ENCODE measurements at regions not wholly inside any gene's neighbourhood (a gene's known extent, or its start where the extent isn't known, plus 50 kb on each side); places are given as distances from the start of the nearest gene placed in this dataset.

DNA sequence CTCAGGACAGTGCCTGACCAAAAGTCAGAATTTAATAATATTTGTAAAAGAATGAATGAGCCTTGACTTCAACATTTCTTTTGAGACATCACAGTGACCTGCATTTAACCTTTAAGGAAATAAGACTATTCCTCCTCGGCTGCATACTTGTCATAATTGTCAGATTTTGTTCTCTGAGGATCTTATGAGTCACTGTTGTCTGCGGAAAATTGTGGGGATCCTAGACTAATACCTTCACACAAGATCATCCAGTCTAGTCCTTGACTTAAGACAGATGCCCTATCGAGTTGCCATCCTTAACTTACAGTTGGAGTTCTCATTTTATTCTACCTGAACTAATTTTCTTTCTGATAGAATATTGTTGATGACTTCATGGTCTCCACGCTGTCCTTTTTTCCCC is 198.4 kb downstream of the DLEU7 start:
- DNase-seq: no peak
- no peaks in the 10 kb centered on the region for H3K9me3 Mint-ChIP-seq
- ChIA-PET POLR2A (no interaction called here), CTCF (no interaction called here)
- no peaks in the 10 kb centered on the region for H3K4me1 Mint-ChIP-seq (ENCODE audit: low read depth)
- no peaks in the 10 kb centered on the region for H3K27me3 Mint-ChIP-seq
- no peak overlapping the region for H3K27ac Mint-ChIP-seq
- TF ChIP-seq, protein P1, sequence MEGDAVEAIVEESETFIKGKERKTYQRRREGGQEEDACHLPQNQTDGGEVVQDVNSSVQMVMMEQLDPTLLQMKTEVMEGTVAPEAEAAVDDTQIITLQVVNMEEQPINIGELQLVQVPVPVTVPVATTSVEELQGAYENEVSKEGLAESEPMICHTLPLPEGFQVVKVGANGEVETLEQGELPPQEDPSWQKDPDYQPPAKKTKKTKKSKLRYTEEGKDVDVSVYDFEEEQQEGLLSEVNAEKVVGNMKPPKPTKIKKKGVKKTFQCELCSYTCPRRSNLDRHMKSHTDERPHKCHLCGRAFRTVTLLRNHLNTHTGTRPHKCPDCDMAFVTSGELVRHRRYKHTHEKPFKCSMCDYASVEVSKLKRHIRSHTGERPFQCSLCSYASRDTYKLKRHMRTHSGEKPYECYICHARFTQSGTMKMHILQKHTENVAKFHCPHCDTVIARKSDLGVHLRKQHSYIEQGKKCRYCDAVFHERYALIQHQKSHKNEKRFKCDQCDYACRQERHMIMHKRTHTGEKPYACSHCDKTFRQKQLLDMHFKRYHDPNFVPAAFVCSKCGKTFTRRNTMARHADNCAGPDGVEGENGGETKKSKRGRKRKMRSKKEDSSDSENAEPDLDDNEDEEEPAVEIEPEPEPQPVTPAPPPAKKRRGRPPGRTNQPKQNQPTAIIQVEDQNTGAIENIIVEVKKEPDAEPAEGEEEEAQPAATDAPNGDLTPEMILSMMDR (IDR thresholded peaks at IDR 0.05): no peak
- intact Hi-C loops (cut with micrococcal nuclease): no loop called here
- H3K36me3 Mint-ChIP-seq (ENCODE audit: low read depth): no peaks in the 10 kb centered on the region
- no peak overlapping the region for H3K4me3 Mint-ChIP-seq
- ATAC-seq: no peak

GRCh38 chr13:50646070-50646469 is 197.4 kb downstream of the DLEU7 start:
- peaks cover 5% of the 10 kb centered on the region for H3K4me1 Mint-ChIP-seq (ENCODE audit: low read depth)
- intact Hi-C loops (cut with micrococcal nuclease): no loop called here
- ChIA-PET POLR2A (no interaction called here), CTCF (no interaction called here)
- no peaks in the 10 kb centered on the region for H3K27me3 Mint-ChIP-seq
- H3K36me3 Mint-ChIP-seq (ENCODE audit: low read depth): no peaks in the 10 kb centered on the region
- TF ChIP-seq, protein P1 (IDR thresholded peaks at IDR 0.05): no peak
- no peaks in the 10 kb centered on the region for H3K9me3 Mint-ChIP-seq
- no peak overlapping the region for H3K27ac Mint-ChIP-seq
- ATAC-seq (no peak), DNase-seq (no peak)
- H3K4me3 Mint-ChIP-seq: no peak overlapping the region

GRCh38 chr13:50649211-50649610 is 194.3 kb downstream of the DLEU7 start:
- H3K4me1 Mint-ChIP-seq (ENCODE audit: low read depth): peaks cover 7% of the 10 kb centered on the region
- TF ChIP-seq, protein P1 (IDR thresholded peaks at IDR 0.05): no peak
- ATAC-seq (no peak), DNase-seq (no peak)
- H3K9me3 Mint-ChIP-seq: no peaks in the 10 kb centered on the region
- no peak overlapping the region for H3K4me3 Mint-ChIP-seq
- H3K27me3 Mint-ChIP-seq: no peaks in the 10 kb centered on the region
- ChIA-PET CTCF (no interaction called here), POLR2A (no interaction called here)
- no peak overlapping the region for H3K27ac Mint-ChIP-seq
- intact Hi-C loops (cut with micrococcal nuclease): no loop called here
- H3K36me3 Mint-ChIP-seq (ENCODE audit: low read depth): no peaks in the 10 kb centered on the region

DNA sequence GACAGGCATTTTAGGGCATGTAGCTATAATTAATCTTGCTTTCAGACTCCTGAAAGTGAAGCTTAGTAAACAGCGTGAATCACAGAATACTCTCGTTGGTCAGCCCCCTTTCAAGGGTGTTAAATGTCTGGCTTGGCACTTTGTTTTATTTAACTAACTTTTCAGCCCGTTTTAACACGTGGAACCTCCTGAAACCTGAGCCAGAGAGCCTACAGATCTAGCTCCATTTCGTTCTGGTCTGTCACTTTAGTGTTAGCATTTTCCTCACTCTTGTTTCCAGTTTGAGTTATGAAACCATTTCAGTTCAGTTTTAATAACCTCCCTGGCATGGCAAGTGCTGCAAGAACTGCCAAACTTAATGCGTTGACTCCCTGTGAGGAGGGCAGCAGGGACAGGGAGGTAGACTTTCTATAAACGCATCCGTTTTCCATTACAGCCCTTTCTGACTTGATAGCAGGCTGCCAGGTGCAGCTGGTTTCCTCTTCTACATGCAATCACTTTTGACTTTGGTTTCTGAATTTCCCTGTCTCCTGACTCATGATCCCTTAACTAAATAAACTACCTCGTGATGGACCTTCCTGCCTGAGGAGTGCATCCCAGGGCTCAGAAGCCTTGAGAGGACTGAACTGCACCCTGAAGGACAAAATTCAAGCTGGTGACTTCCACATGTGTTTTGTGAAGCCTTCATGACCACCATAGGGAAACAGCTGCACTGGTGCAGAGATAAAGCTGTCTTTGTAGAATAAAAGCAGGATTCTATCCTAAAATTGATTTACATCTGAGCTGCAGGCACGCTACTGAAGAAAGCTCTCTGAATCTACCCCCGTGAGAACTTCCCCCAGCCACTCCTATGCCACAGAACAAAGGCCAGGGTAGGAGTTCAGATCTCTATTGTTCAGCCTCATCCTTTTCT is 192.6 kb downstream of the DLEU7 start:
- no peak for DNase-seq

GRCh38 chr13:50651922-50652321 is 191.6 kb downstream of the DLEU7 start:
- peaks cover 7% of the 10 kb centered on the region for H3K4me1 Mint-ChIP-seq (ENCODE audit: low read depth)
- no peak overlapping the region for H3K27ac Mint-ChIP-seq
- H3K36me3 Mint-ChIP-seq (ENCODE audit: low read depth): no peaks in the 10 kb centered on the region
- ChIA-PET POLR2A (no interaction called here), CTCF (interaction anchor here (1.0 kb wide), 1 partner anchor 10 kb away, joined by 3 read pairs; no protein-coding TSS in a partner anchor)
- no peaks in the 10 kb centered on the region for H3K9me3 Mint-ChIP-seq
- no peak for ATAC-seq
- DNase-seq: peak; percentile 11
- intact Hi-C loops (cut with micrococcal nuclease): no loop called here
- no peaks in the 10 kb centered on the region for H3K27me3 Mint-ChIP-seq
- H3K4me3 Mint-ChIP-seq: no peak overlapping the region
- TF ChIP-seq, protein P1 (IDR thresholded peaks at IDR 0.05): no peak

More for the DNA sequence above, 192.6 kb downstream of the DLEU7 start:
- Mint-ChIP-seq H3K27ac (no peak overlapping the region), H3K4me1 (ENCODE audit: low read depth) (peaks cover 7% of the 10 kb centered on the region), H3K4me3 (no peak overlapping the region), H3K27me3 (no peaks in the 10 kb centered on the region), H3K36me3 (ENCODE audit: low read depth) (no peaks in the 10 kb centered on the region), H3K9me3 (no peaks in the 10 kb centered on the region)
- ChIA-PET POLR2A (no interaction called here), CTCF (interaction anchor here (0.6 to 1.0 kb wide), 2 partner anchors 11 to 33 kb away, joined by 3 read pairs; no protein-coding TSS in a partner anchor)
- intact Hi-C loops (cut with micrococcal nuclease): no loop called here
- no peak for ATAC-seq
- TF ChIP-seq, protein P1 (IDR thresholded peaks at IDR 0.05): no peak
